ENCODE measurements at regions not wholly inside any gene's neighbourhood (a gene's known extent, or its start where the extent isn't known, plus 50 kb on each side); places are given as distances from the start of the nearest gene placed in this dataset.

DNA sequence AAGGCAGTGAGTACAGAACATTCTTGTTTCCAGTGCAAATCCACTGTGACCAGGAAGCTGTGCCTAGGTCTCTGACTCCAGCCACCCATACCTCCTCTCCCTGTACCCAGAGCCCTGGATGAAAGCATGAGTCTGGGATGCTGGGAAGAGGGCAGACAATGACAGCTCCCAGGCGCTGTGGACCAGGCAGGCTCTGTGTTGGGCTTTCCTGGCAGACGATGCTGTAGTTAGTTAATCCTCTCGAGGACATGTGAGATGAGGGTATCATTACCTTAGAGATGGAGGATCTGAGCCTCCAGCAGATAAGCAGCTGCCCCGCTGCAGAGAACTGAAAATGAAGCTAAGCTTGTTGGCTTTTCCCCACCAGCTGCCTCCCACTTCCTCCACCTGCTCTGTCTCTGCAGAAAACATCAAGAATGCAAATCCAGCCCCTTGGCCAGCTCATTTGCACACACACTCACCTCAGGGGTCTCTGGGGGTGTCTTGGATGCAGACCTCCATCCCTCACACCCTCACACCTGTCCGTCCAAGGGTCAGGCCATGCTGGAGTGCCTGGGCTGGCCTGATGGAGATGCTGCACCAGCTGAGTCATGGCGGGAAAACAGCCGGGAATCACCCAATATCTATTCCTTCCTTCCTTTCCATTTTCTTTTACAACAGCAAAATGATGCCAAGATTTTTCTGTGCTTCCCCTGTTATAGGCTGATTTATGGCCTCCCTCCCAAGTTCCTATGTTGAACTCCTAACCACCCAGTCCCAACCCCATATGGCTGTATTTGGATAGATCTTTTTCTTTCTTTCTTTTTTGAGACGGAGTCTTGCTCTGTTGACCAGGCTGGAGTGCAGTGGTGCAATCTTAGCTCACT is 94.9 kb upstream of the SEPTIN5 start:
- TF ChIP-seq RARB (CRISPR knock-in tag; IDR thresholded peaks at IDR 0.05) (no peak), ZC3H10 (CRISPR knock-in tag; IDR thresholded peaks at IDR 0.05) (no peak), CSDC2 (CRISPR knock-in tag; IDR thresholded peaks at IDR 0.05) (no peak)

All from SK-N-SH treated with all-trans-retinoic acid at 6 μM for 48 hours (cell line).